A673 (cell line): ENCODE measurements at regions not wholly inside any gene's neighbourhood (a gene's known extent, or its start where the extent isn't known, plus 50 kb on each side); places are given as distances from the start of the nearest gene placed in this dataset.

Experiments used
- CTCF ChIP-seq: fragments of 300-800, 200-600 bp; sonication (generic); conservative IDR thresholded peaks from 2 replicates; pipeline ENCODE4 v1.5.1; 2017; ENCODE audit warnings: low read depth, mild to moderate bottlenecking, antibody characterized with exemption, low read length, moderate library complexity, mixed read lengths
- EZH2 ChIP-seq: fragments of 200-600 bp; sonication (generic); IDR thresholded peaks from 2 replicates; pipeline ENCODE4 v1.6.1; 2017; ENCODE audit warnings: borderline replicate concordance, low read depth, mild to moderate bottlenecking, mixed read lengths, antibody characterized with exemption, low read length; ENCODE audit not compliant: poor library complexity, severe bottlenecking

DNA sequence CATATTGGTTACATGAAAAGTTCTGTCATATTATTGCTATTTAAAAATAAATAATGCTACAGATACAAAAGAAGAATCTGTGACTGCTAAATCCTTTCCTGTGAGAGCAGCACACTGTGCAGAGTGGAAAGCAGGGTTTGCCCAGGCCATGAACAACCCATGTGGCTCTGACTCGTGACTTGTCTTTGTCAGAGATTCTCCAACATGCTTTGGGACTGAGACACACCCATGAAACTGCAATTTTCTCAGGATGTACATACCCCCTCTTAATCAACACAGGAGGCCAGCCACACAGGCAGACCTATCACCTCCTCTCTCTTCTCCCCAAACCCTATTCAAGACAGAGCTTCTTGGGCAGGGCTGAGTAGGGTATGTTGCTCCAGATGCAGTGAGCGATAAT, 96.8 kb upstream of the NTF3 start:
- TF ChIP-seq EZH2 = no peak
- no peak for TF ChIP-seq CTCF
